Liver (tissue), 3 donors: ENCODE measurements at regions not wholly inside any gene's neighbourhood (a gene's known extent, or its start where the extent isn't known, plus 50 kb on each side); places are given as distances from the start of the nearest gene placed in this dataset.
"Not testable (repeated sequence)": the region's sequence is repeated elsewhere in the genome, so short reads cannot be mapped to it uniquely, and the experiment has no call there.

ENCODE experiments used
- CTCF ChIP-seq: fragments of 150-350 bp; IDR thresholded peaks from 2 replicates; pipeline ENCODE4 v1.5.1; 2017; ENCODE audit warnings: improper control_type of control experiment, low read depth, low read length; ENCODE audit not compliant: missing input control
- EGR1 ChIP-seq, 2 donors: IDR thresholded peaks; 2 replicates each; pipeline ENCODE4 v1.6.1; 2016 to 2018; ENCODE audit warnings: antibody characterized with exemption in 2 of 2, low read depth in 2 of 2
- FOXA1 ChIP-seq: IDR thresholded peaks from 2 replicates; pipeline ENCODE4 v1.6.1; 2016; ENCODE audit warnings: antibody characterized with exemption
- FOXA2 ChIP-seq: IDR thresholded peaks from 2 replicates; pipeline ENCODE4 v1.6.1; 2016; ENCODE audit warnings: antibody characterized with exemption
- GABPA ChIP-seq, 2 donors: IDR thresholded peaks in 1 of 2; conservative IDR thresholded peaks in 1 of 2; 2 replicates each; pipeline ENCODE4 v1.6.1; 2016; ENCODE audit warnings: antibody characterized with exemption in 2 of 2, mild to moderate bottlenecking in 1 of 2, moderate library complexity in 1 of 2
- JUND ChIP-seq, 2 donors: IDR thresholded peaks; 2 replicates each; pipeline ENCODE4 v1.6.1; 2016; ENCODE audit warnings: antibody characterized with exemption in 2 of 2
- MAX ChIP-seq: IDR thresholded peaks from 2 replicates; pipeline ENCODE4 v1.6.1; 2016; ENCODE audit warnings: antibody characterized with exemption
- RAD21 ChIP-seq, 2 donors: IDR thresholded peaks; 2 replicates each; pipeline ENCODE4 v1.6.1; 2016; ENCODE audit warnings: antibody characterized with exemption in 2 of 2, mild to moderate bottlenecking in 2 of 2
- RXRA ChIP-seq, 2 donors: IDR thresholded peaks; 2 replicates each; pipeline ENCODE4 v1.6.1; 2017 to 2018; ENCODE audit warnings: antibody characterized with exemption in 2 of 2, mild to moderate bottlenecking in 1 of 2
- SP1 ChIP-seq: IDR thresholded peaks from 2 replicates; pipeline ENCODE4 v1.6.1; 2018; ENCODE audit warnings: antibody characterized with exemption, mild to moderate bottlenecking
- TAF1 ChIP-seq: conservative IDR thresholded peaks from 2 replicates; pipeline ENCODE4 v1.6.1; 2016; ENCODE audit warnings: antibody characterized with exemption, mild to moderate bottlenecking
- TF ChIP-seq, protein P1 (sequence below): IDR thresholded peaks from 2 replicates; pipeline ENCODE4 v1.6.1; 2016; ENCODE audit warnings: antibody characterized with exemption, mild to moderate bottlenecking
- TF ChIP-seq, protein P2 (sequence below): IDR thresholded peaks from 2 replicates; pipeline ENCODE4 v1.6.1; 2016; ENCODE audit warnings: antibody characterized with exemption
- donor health status: healthy.
- donor health status: healthy.

DNA sequence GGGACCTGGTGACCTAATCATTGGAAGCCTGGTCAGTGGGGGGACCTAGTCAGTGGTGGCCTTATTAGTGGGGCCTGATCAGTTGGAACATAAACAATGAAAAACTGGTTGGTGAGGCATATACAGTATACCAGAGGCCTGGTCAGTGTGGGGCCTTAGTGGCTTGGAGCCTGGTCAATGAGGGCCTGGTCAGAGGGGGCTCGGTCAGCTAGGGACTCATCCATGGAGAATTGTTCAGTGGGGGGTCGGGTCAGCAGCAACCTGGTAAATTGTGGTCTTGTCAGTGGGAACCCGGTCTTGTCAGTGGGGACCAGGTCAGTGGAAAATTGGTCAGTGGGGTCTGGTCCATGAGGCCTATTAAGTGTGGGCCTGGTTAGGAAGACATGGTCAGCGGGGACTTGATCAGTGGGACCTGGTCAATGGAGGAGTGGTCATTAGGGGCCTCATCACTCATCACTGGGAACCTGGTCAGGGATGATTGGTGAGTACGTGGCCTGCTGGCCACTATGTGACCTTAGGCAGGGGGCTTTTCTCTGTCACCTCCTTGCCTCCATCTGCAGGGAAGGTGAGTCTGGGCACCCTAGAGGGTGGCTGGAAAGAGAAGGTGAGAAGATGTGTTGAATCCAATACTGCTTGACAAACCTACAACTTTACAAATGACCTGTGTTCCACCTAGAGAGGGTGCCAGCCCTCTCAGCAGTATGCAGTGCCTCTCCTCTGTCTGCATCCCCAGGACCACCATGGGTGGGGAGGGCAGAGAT, 573.0 kb downstream of the CWH43 start:
- not testable (repeated sequence) for TF ChIP-seq CTCF; EGR1 (IDR thresholded peaks at IDR 0.05; ENCODE audit: low read depth in 2 of 2); JUND (IDR thresholded peaks at IDR 0.05); GABPA (IDR thresholded peaks at IDR 0.05 in 1 of 2, conservative IDR thresholded peaks at IDR 0.05 in 1 of 2); FOXA1; SP1; MAX; RXRA (IDR thresholded peaks at IDR 0.05); RAD21 (IDR thresholded peaks at IDR 0.05); FOXA2; TAF1
- TF ChIP-seq, protein P1, sequence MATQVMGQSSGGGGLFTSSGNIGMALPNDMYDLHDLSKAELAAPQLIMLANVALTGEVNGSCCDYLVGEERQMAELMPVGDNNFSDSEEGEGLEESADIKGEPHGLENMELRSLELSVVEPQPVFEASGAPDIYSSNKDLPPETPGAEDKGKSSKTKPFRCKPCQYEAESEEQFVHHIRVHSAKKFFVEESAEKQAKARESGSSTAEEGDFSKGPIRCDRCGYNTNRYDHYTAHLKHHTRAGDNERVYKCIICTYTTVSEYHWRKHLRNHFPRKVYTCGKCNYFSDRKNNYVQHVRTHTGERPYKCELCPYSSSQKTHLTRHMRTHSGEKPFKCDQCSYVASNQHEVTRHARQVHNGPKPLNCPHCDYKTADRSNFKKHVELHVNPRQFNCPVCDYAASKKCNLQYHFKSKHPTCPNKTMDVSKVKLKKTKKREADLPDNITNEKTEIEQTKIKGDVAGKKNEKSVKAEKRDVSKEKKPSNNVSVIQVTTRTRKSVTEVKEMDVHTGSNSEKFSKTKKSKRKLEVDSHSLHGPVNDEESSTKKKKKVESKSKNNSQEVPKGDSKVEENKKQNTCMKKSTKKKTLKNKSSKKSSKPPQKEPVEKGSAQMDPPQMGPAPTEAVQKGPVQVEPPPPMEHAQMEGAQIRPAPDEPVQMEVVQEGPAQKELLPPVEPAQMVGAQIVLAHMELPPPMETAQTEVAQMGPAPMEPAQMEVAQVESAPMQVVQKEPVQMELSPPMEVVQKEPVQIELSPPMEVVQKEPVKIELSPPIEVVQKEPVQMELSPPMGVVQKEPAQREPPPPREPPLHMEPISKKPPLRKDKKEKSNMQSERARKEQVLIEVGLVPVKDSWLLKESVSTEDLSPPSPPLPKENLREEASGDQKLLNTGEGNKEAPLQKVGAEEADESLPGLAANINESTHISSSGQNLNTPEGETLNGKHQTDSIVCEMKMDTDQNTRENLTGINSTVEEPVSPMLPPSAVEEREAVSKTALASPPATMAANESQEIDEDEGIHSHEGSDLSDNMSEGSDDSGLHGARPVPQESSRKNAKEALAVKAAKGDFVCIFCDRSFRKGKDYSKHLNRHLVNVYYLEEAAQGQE = not testable (repeated sequence)
- TF ChIP-seq, protein P2, sequence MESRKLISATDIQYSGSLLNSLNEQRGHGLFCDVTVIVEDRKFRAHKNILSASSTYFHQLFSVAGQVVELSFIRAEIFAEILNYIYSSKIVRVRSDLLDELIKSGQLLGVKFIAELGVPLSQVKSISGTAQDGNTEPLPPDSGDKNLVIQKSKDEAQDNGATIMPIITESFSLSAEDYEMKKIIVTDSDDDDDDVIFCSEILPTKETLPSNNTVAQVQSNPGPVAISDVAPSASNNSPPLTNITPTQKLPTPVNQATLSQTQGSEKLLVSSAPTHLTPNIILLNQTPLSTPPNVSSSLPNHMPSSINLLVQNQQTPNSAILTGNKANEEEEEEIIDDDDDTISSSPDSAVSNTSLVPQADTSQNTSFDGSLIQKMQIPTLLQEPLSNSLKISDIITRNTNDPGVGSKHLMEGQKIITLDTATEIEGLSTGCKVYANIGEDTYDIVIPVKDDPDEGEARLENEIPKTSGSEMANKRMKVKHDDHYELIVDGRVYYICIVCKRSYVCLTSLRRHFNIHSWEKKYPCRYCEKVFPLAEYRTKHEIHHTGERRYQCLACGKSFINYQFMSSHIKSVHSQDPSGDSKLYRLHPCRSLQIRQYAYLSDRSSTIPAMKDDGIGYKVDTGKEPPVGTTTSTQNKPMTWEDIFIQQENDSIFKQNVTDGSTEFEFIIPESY = not testable (repeated sequence)
